ENCODE measurements at regions not wholly inside any gene's neighbourhood (a gene's known extent, or its start where the extent isn't known, plus 50 kb on each side); places are given as distances from the start of the nearest gene placed in this dataset.

- Histone ChIP-seq H3K79me2 (ENCODE audit: insufficient read depth, low read depth) (no peaks in the 10 kb centered on the region), H3K36me3 (ENCODE audit: insufficient read depth) (no peaks in the 10 kb centered on the region)
- TF ChIP-seq, protein P1, sequence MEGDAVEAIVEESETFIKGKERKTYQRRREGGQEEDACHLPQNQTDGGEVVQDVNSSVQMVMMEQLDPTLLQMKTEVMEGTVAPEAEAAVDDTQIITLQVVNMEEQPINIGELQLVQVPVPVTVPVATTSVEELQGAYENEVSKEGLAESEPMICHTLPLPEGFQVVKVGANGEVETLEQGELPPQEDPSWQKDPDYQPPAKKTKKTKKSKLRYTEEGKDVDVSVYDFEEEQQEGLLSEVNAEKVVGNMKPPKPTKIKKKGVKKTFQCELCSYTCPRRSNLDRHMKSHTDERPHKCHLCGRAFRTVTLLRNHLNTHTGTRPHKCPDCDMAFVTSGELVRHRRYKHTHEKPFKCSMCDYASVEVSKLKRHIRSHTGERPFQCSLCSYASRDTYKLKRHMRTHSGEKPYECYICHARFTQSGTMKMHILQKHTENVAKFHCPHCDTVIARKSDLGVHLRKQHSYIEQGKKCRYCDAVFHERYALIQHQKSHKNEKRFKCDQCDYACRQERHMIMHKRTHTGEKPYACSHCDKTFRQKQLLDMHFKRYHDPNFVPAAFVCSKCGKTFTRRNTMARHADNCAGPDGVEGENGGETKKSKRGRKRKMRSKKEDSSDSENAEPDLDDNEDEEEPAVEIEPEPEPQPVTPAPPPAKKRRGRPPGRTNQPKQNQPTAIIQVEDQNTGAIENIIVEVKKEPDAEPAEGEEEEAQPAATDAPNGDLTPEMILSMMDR (conservative IDR thresholded peaks at IDR 0.05; ENCODE audit: low read depth, low read length), result no peak
Observed at GRCh38 chr12:33313476-33313875, 126.1 kb downstream of the SYT10 start.

DNA sequence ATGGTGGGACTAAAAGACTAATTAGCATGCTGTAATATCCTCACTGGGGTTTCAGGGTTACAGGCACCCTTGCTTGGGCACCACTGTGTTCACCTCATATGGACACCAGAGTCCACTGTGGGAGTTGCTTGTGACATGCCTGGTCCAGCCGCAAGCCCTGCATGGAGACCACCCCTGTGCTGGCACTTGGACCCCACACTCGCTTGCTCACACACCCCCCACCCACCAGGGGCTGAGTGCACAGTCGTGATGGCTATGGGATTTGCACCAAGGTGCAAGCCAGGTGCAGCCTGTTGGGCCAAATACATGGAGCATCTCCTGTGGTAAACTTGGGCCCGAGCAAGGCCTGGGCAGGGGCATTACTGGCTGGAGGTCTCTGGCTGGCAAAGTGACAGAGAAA lies 129.1 kb downstream of the SYT10 start:
- no peak overlapping the region for H3K9ac ChIP-seq
- H4K20me1 ChIP-seq (ENCODE audit: insufficient read depth), result no peaks in the 10 kb centered on the region
- TF ChIP-seq, protein P1 (conservative IDR thresholded peaks at IDR 0.05; ENCODE audit: low read depth, low read length), result no peak
- H3K27ac ChIP-seq, result no peak overlapping the region
- no peaks in the 10 kb centered on the region for H3K36me3 ChIP-seq (ENCODE audit: insufficient read depth)
- no peaks in the 10 kb centered on the region for H3K27me3 ChIP-seq (ENCODE audit: insufficient read depth, low read depth)
- H2AFZ ChIP-seq (ENCODE audit: low read depth), result no peak overlapping the region
- H3K4me3 ChIP-seq (IDR thresholded peaks at IDR 0.05; ENCODE audit: insufficient read depth, low read depth, low read length), result no peak overlapping the region
- H3K79me2 ChIP-seq (ENCODE audit: insufficient read depth, low read depth), result no peaks in the 10 kb centered on the region
- no peaks in the 10 kb centered on the region for H3K4me1 ChIP-seq (ENCODE audit: low read depth, poor library complexity, severe bottlenecking)
- H3K4me2 ChIP-seq, result no peak overlapping the region

More at GRCh38 chr12:33313476-33313875, 126.1 kb downstream of the SYT10 start:
- Histone ChIP-seq H3K4me2 (no peak overlapping the region), H3K4me3 (IDR thresholded peaks at IDR 0.05; ENCODE audit: insufficient read depth, low read depth, low read length) (no peak overlapping the region), H3K27ac (no peak overlapping the region), H4K20me1 (ENCODE audit: insufficient read depth) (no peaks in the 10 kb centered on the region), H3K9ac (no peak overlapping the region), H2AFZ (ENCODE audit: low read depth) (no peak overlapping the region), H3K4me1 (ENCODE audit: low read depth, poor library complexity, severe bottlenecking) (no peaks in the 10 kb centered on the region), H3K27me3 (ENCODE audit: insufficient read depth, low read depth) (no peaks in the 10 kb centered on the region)

DNA sequence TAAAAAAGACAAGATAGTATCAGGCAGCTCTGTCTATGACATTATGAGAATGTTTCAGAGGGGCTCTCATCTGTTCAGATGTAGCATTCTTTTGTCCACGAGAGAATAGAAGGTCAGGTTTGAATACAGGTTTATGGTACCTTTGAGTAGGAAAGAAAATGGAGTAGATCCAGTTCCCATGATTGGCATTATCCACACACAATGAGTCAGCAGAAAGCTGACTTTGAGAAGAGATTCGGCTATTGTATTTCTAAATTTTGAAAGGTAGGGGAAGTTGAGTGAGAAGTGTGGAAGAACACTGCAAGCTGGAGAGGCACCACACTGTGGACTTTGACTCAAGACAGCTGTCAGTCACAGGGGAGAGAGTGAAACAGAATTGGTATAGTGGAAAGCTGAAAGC lies 135.4 kb downstream of the SYT10 start:
- Histone ChIP-seq H3K36me3 (ENCODE audit: insufficient read depth) (no peaks in the 10 kb centered on the region), H2AFZ (ENCODE audit: low read depth) (no peak overlapping the region)

DNA sequence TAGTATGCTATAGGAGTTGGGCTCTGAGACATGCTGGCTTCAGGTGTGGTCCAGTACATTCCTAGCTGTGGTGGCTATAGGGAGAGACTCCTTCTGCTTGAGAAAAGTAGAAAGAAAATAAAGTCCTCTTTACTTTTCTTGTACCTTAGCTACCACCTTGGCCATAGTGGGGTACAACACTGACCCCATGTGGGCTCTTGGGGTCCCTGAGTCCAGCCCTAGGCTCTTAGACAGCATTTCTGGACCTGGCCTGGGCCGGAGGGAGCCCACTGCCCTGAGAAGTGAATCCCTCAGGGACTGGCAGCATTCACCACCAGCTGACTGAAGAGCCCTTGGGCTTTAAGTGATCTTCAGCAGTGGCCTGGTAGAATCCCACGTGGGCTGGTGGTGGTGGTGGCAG lies 143.1 kb downstream of the SYT10 start:
- no peaks in the 10 kb centered on the region for H3K4me1 ChIP-seq (ENCODE audit: low read depth, poor library complexity, severe bottlenecking)
- H3K36me3 ChIP-seq (ENCODE audit: insufficient read depth), result no peaks in the 10 kb centered on the region
- no peaks in the 10 kb centered on the region for H4K20me1 ChIP-seq (ENCODE audit: insufficient read depth)
- H2AFZ ChIP-seq (ENCODE audit: low read depth), result no peak overlapping the region
- no peak overlapping the region for H3K4me3 ChIP-seq (IDR thresholded peaks at IDR 0.05; ENCODE audit: insufficient read depth, low read depth, low read length)
- H3K27ac ChIP-seq, result no peak overlapping the region
- no peak overlapping the region for H3K9ac ChIP-seq
- H3K4me2 ChIP-seq, result no peak overlapping the region
- TF ChIP-seq, protein P1 (conservative IDR thresholded peaks at IDR 0.05; ENCODE audit: low read depth, low read length), result no peak
- no peaks in the 10 kb centered on the region for H3K27me3 ChIP-seq (ENCODE audit: insufficient read depth, low read depth)
- no peaks in the 10 kb centered on the region for H3K79me2 ChIP-seq (ENCODE audit: insufficient read depth, low read depth)

More for the DNA sequence above, 135.4 kb downstream of the SYT10 start:
- no peak overlapping the region for H3K9ac ChIP-seq
- H3K4me2 ChIP-seq, result no peak overlapping the region
- no peaks in the 10 kb centered on the region for H4K20me1 ChIP-seq (ENCODE audit: insufficient read depth)
- TF ChIP-seq, protein P1 (conservative IDR thresholded peaks at IDR 0.05; ENCODE audit: low read depth, low read length), result no peak
- H3K4me1 ChIP-seq (ENCODE audit: low read depth, poor library complexity, severe bottlenecking), result no peaks in the 10 kb centered on the region
- no peak overlapping the region for H3K27ac ChIP-seq
- no peaks in the 10 kb centered on the region for H3K79me2 ChIP-seq (ENCODE audit: insufficient read depth, low read depth)
- no peaks in the 10 kb centered on the region for H3K27me3 ChIP-seq (ENCODE audit: insufficient read depth, low read depth)
- no peak overlapping the region for H3K4me3 ChIP-seq (IDR thresholded peaks at IDR 0.05; ENCODE audit: insufficient read depth, low read depth, low read length)
